Brain pericyte (primary cell): ENCODE measurements at regions not wholly inside any gene's neighbourhood (a gene's known extent, or its start where the extent isn't known, plus 50 kb on each side); places are given as distances from the start of the nearest gene placed in this dataset.
A peak's percentile ranks its signal among the peaks of the same experiment; 100 is the strongest.
"Not testable (repeated sequence)": the region's sequence is repeated elsewhere in the genome, so short reads cannot be mapped to it uniquely, and the experiment has no call there.

Experiments
- DNase-seq: peaks from one replicate; pipeline ENCODE4 v3.0.0-alpha.2; 2012; ENCODE audit warnings: low read depth, low spot score

DNA sequence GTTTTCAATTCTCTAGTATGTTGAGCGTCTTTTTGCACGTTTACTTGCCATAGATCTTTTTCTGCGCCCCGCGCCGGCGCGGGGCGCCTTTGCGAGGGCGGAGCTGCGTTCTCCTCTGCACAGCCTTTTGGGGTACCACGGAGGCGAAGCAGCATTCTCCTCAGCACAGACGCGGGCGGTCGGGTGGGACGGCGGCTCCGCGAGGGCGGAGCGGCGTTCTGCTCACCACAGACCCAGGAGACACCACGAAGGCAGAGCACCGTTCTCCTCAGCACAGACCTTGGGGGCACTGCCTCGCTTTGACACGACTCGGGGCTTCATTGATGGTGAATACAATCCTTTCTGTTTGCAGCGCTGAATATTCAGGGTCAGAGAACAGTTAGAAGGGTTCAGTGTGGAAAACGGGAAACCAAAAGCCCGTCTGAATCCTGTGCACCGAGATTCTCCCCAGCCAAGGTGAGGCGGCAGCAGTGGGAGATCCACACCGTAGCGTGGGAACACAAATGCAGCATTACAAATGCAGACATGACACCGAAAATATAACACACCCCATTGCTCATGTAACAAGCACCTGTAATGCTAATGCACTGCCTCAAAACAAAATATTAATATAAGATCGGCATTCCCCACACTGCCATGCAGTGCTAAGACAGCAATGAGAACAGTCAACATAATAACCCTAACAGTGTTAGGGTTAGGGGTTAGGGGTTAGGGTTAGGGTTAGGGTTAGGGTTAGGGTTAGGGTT lies 190.7 kb upstream of the VIPR2 start:
- DNase-seq: peak; percentile 4

GRCh38 chr7:159332854-159333479 lies 188.3 kb upstream of the VIPR2 start:
- DNase-seq: not testable (repeated sequence)

GRCh38 chr7:159331462-159331861 lies 186.8 kb upstream of the VIPR2 start:
- no peak for DNase-seq

DNA sequence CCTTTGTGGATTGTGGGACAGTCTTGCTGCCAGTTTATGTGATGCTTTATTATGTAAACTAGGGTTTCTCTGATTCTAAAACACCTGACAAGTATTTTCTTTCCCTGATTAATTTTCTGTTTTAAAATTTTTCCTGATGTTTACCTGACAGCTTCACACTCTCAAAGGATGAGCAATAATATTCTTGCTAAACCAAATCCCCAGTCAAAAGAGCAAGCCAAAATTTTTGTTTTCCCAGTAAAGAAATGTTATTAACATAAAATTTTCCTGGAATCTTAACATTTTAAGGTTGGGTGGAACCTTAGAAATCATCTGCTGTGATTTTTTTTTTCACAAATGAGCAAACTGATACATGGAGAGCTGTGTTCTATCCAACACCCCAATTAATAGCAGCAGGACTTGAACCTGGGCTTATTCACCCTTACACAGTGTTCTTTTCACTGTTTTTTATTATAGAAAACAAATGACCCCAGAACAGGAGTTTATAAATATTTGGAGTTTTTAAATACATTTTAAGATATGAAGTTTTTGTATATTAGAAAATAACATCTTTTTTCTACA lies 185.2 kb upstream of the VIPR2 start:
- DNase-seq: no peak

GRCh38 chr7:159328096-159328495 lies 183.4 kb upstream of the VIPR2 start:
- no peak for DNase-seq

DNA sequence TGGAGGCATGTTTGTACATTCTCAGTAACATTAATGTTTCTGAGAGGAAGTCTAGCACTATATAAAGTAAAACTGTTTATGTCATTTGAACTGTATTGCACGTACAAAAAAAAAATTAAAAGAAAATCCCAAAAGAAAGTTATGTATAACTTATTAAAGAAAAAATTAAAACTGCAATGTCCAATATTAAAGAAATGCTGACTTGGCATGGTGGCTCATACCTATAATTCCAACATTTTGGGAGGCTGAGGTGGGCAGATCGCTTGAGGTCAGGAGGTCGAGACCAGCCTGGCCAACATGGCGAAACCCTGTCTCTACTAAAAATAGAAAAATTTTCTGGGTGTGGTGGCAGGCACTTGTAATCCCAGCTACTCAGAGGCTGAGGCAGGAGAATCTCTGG lies 178.7 kb upstream of the VIPR2 start:
- no peak for DNase-seq

DNA sequence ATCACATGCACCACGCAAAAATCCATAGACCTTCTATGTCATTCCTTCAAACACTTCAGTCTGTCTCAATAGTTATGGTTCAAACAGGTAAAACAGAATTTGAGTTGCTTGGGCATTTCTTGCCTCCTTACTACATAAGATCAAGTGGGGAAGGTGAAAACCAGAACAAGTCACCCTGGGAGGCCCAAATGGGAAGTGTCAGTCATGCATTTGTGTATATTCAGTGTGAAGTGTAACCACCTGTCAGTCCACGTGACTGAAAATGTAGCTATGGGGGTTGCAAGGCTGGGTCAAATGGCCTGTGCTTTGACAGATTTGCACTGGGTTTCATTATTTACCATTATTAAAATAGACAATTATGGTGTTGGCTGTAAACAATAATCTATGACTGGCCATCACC lies 176.6 kb upstream of the VIPR2 start:
- no peak for DNase-seq

- no peak for DNase-seq
These were observed 174.2 kb upstream of the VIPR2 start for GRCh38 chr7:159318682-159319351.

- no peak for DNase-seq
These were observed 172.6 kb upstream of the VIPR2 start for GRCh38 chr7:159317294-159317693.

DNA sequence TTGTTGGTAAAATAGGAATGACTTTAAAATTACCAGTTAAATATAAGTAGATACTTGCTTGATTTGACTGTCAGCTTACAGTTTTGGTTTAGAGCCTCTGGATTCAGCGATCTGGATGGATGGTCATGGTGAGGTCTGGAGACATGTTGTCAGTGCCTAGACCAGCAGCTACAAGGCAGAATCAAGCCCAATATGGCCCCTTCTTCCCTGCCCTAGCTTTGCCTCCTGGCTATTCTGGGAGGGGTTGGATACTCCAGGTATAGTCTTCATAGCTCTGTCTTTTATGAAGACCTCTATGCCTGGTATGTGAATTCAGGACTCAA lies 166.5 kb upstream of the VIPR2 start:
- DNase-seq: no peak

DNA sequence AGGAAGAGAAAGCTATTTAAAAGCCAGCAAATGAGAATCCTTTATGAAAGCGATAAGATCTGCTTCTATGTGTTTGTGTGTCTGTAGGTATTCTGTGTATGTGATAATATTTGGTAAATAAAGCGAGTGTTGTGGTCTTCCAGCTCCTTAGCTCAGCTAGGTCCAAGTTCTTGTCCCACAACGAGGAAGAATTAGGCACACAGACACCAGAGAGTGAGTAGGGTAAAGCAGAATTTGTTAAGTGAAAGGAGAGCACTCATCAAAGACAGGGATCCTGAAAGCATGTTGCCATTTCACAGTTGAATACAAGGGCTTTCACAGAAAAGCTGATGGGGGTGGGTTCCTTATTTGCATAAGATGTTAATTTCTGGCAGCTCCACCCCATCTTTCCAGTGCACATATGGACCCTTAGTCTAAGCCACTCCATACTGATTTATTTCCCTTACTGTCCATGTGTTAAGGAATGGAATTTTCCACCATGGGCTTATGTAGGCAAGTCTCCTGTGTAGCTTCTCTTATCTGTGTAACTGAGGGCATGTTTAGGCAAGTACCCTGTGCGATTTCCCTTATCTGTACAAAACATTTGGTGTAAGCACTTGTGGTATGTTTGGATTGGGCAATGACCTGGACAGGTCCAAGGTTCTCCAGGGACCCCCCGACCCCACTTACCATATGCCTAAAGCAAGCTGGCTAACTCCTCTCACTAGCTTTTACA lies 165.9 kb upstream of the VIPR2 start:
- DNase-seq: no peak

GRCh38 chr7:159309214-159309613 lies 164.5 kb upstream of the VIPR2 start:
- DNase-seq: not testable (repeated sequence)

- no peak for DNase-seq
These were observed 161.3 kb upstream of the VIPR2 start for GRCh38 chr7:159306012-159306411.

GRCh38 chr7:159305185-159305584 lies 160.5 kb upstream of the VIPR2 start:
- not testable (repeated sequence) for DNase-seq

DNA sequence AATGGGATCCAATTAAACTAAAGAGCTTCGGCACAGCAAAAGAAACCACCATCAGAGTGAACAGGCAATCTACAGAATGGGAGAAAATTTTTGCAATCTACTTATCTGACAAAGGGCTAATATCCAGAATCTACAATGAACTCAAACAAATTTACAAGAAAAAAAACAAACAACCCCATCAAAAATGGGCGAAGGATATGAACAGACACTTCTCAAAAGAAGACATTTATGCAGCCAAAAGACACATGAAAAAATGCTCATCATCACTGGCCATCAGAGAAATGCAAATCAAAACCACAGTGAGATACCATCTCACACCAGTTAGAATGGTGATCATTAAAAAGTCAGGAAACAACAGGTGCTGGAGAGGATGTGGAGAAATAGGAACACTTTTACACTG lies 158.8 kb upstream of the VIPR2 start:
- DNase-seq: not testable (repeated sequence)

GRCh38 chr7:159296093-159296681 lies 151.5 kb upstream of the VIPR2 start:
- DNase-seq: no peak

DNA sequence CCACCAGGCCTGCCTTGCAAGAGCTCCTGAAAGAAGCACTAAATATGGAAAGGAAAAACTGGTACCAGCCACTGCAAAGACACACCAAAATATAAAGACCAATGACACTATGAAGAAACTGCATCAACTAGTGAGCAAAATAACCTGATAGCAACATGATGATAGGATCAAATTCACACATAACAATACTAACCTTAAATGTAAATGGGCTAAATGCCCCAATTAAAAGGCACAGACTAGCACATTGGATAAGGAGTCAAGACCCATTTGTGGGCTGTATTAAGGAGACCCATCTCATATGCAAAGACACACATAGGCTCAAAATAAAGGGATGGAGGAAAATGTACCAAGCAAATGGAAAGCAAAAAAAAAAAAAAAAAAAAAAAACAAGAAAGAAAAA lies 141.8 kb upstream of the VIPR2 start:
- not testable (repeated sequence) for DNase-seq

- no peak for DNase-seq
These were observed 136.9 kb upstream of the VIPR2 start for GRCh38 chr7:159281573-159281972.

- no peak for DNase-seq
These were observed 135.3 kb upstream of the VIPR2 start for GRCh38 chr7:159280008-159280407.

DNA sequence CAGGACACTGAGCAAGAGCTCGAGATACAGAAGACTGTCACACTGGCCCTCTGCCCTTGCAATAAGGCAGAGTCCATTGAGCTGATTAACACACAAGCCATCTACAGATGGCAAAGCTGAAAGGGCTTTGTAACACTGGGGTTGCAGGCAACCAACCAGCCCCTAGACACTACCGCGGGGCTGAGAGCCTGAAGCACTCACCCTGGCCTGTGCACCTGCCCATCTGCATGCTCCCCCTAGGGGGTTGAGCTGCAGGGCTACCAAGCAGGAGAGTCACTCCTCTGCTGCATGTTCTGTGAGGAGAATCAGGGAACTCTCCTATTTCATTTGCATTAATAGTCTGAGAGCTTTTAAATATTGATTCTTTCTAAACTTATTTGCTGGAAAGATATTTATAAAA lies 128.1 kb upstream of the VIPR2 start:
- DNase-seq: no peak

- no peak for DNase-seq
These were observed 127.1 kb upstream of the VIPR2 start for GRCh38 chr7:159271781-159272180.

DNA sequence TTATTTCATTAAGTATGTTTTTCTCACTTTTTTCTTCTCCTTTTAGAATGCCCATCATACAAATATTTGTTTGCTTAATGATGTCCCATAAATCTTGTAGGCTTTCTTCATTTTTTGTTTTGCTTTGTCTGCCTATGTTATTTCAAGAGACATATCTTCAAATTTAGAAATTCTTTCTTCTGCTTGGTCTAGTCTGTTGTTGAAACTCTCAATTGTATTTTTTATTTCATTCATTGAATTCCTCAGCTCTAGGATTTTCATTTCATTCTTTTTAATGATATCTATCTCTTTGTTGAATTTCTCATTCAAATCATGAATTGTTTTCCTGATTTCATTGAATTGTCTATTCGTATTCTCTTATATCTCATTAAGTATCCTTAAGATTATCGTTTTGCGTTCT lies 125.1 kb upstream of the VIPR2 start:
- DNase-seq: no peak
